GM19395 (cell line): ENCODE measurements at regions not wholly inside any gene's neighbourhood (a gene's known extent, or its start where the extent isn't known, plus 50 kb on each side); places are given as distances from the start of the nearest gene placed in this dataset.
"Not testable (repeated sequence)": the region's sequence is repeated elsewhere in the genome, so short reads cannot be mapped to it uniquely, and the experiment has no call there.

Experiments used
- ATAC-seq: cut with Tn5 transposase; IDR thresholded peaks from one replicate; pipeline ENCODE4 v1.9.1; 2021; ENCODE audit warnings: mild to moderate bottlenecking, moderate library complexity; ENCODE audit not compliant: unreplicated experiment

GRCh38 chr9:62833323-62834200, 1643.7 kb downstream of the SPATA31A7 start:
- not testable (repeated sequence) for ATAC-seq

DNA sequence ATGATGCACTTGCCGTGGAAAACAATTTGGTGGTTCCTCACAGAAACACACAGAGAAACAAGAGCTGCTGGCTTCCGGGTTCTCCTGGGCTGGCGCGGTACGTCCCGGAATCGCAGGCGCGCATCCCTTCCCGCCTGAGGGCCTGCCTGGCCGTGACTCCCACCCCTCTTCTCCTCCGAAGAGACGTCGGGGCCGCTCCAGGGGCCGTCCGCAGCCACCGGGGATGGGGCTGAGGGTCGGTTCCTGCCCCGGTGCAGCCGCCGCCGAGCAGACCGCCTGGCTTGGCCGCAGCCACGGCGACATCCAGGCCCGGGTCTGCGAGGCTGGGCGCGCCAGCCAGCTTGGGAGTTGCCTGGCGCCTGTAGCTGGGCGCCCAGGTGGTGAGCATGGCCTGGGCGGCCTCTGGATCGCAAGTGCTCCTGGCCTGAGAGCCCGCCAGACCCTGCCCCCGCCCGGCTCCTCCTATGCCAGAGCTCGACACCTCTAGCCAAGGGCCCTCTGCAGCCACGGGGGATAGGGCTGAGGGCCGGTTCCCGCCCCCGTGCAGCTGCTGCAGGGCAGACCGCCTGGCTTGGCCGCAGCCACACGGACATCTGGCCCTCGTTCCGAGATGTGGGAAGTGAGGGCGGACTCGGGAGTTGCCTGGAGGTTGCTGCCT, 1647.5 kb downstream of the SPATA31A7 start:
- peak; percentile 26 for ATAC-seq

GRCh38 chr9:62838024-62838718, 1648.3 kb downstream of the SPATA31A7 start:
- ATAC-seq, result peak; percentile 100

- not testable (repeated sequence) for ATAC-seq
Measured at GRCh38 chr9:62839168-62839567, 1649.3 kb downstream of the SPATA31A7 start.

DNA sequence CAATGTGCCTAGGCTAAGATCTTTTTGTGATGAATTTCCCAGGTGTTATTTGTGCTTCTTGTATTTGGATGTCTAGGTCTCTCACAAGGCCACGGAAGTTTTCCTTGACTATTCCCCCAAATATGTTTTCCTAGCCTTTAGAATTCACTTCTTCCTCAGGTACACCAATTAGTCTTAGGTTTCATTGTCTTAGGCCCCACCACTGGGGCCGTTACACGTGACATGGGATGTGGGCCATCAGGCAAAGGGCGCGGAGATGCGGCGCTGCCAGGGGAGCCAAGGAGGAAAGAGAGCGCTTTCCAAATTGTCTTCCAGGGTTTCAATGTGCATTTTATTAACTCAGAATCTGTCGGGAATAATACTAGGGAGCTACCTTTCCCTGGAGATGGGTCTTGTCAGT, 1653.3 kb downstream of the SPATA31A7 start:
- ATAC-seq, result not testable (repeated sequence)

DNA sequence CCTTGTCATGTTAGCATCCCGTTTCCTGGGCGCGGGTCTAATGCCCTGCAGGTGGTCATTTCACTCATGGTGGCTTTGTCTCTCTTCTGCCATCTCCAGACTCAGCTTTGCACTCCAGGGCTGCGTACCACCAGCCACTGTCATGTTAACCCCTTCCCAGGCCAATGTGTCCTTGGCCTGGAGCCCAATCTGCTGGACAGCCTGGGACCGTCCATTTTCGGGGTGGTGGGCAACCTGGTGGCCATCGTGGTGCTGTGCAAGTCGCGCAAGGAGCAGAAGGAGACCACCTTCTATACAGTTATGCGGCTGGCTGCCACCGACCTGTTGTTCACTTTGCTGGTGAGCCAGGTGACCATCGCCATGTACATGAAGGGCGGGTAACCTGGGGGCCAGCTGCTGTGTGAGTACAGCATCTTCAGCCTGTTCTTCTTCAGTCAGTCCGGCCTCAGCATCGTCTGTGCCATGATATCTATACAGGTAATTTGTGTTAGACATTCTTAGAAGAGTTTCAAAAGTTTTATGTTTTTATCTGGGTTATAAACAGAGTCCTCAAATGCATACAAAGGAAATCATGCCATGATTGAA, 1654.0 kb downstream of the SPATA31A7 start:
- ATAC-seq, result not testable (repeated sequence)

GRCh38 chr9:62844681-62845185, 1654.9 kb downstream of the SPATA31A7 start:
- ATAC-seq, result not testable (repeated sequence)

GRCh38 chr9:62848258-62848657, 1658.4 kb downstream of the SPATA31A7 start:
- not testable (repeated sequence) for ATAC-seq

- ATAC-seq, result not testable (repeated sequence)
Measured at GRCh38 chr9:62849991-62850390, 1660.2 kb downstream of the SPATA31A7 start.

- ATAC-seq, result not testable (repeated sequence)
Measured at GRCh38 chr9:62857280-62857679, 1667.4 kb downstream of the SPATA31A7 start.

DNA sequence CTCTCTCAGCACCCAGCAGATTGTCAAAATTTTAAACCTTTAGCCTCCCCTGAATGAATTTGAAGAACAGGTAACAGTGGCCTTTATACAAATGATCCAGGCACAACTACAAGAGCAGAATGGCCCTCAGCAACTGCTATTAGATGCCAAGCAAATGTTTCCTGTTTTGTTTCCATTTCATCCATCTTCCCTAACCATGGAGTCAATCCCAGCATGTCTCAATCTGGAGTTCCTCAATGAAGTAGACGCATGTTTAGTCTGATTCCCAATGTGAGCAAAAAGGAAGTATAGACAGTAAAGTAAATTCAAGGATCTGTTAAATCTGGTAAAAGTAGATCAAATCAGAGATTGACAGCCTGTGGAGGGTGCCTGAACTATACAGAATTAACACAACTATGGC, 1668.4 kb downstream of the SPATA31A7 start:
- ATAC-seq, result not testable (repeated sequence)

DNA sequence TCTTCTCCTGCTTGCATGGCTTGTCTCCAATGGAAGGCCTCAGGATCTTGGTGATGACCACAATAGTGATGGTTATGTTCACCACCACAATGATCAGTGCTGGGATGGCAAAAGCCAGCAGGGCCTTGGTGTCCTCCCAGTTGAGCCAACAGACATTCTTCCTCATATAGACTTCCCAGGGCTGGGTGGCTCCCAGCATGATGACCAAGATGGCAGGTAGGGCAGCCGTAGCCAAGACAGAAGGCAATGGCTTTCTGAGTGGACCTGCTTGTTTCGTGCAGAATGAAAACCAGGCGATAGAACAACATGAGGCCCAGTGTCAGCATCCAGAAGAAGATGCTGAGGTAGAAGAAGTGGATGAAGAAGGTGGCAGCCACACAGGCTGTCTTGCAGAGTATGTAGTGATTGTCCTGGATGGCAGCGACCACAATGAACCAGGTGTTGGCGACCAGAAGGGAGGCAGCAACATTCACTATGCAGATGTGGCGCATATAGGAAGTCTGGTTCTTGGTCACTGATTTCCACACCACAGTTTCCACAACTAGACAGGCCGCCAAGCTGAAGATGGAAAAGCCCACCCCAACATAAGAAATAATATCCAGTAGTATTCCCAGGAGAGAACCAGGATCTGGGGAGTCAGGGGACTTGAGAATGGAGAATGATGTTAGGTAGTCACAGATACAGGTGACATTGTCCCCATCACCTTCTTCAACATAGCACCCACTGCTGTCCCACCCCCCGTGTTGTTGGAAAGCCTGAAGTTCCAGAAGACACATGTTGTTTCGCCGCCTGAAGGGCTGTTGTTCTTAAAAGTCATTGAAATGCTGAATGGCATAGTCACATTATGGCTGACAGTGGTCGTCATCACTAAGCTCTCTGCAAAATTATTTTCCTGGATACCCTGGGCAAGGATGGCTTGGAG, 1671.4 kb downstream of the SPATA31A7 start:
- ATAC-seq, result not testable (repeated sequence)

- not testable (repeated sequence) for ATAC-seq
Measured at GRCh38 chr9:62862180-62862579, 1672.3 kb downstream of the SPATA31A7 start.

DNA sequence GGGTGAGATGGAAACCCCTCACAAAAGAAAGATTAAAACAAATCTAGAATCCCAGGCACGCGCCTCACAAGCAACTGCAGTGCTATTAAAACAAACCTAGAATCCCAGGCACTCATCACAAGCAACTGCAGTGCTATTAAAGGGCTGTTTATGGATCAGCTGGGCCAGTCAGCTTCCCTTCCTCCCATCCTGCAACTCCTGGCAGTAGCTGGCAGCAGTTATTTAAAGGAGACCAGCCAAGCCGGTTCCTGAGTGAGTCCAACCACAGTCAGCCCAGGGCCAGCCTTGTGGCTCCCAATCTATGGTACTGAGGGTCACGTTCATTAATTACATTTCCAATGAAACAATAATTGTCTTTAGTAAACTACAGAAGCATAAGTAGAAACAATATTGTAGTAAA, 1673.5 kb downstream of the SPATA31A7 start:
- not testable (repeated sequence) for ATAC-seq

- ATAC-seq, result not testable (repeated sequence)
Measured at GRCh38 chr9:62863867-62864266, 1674.0 kb downstream of the SPATA31A7 start.

DNA sequence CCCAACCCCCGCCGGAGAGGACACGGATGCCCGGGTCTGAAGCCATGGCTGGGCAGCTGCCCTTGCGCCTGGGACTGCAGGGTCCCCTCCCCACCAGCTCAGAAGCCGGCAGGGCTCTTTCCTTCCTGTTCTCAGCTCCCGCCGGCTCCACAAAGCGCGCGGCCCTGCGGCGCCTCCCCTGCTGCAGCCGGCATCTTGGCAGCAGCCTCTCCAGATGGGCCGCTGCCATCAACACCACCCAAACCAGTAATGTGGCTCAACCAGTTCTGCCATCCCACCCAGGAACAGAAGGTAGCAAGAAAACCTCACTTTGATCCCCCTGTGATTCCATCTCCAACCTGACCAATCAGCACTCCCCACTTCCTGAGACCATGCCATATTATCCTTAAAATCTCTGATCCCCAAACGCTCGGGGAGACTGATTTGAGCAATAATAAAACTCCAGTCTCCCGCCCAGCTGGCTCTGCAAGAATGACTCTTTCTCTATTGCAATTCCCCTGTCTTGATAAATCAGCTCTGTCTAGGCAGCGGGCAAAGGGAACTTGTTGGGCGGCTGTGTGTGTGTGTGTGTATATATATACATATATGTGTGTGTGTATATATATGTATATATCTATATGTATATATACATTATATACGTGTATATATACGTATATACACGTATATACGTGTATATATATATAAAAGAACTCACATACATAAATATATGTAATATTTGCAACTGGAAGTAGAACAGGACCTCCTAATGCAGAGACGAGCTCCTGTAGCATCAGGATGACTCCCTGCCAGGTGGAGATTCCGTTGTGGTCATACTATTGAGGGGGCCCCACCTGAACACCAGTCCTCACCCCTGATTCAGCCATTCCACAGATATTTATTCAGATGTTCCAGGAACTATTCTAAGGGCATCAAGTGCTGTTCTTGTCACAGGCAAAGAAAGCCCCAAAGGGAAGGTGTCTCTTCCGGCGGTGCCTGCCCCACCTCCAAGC, 1674.9 kb downstream of the SPATA31A7 start:
- not testable (repeated sequence) for ATAC-seq

- ATAC-seq, result not testable (repeated sequence)
Measured at GRCh38 chr9:62869061-62869460, 1679.2 kb downstream of the SPATA31A7 start.

- ATAC-seq, result not testable (repeated sequence)
Measured at GRCh38 chr9:62871765-62872164, 1681.9 kb downstream of the SPATA31A7 start.
